Hematopoietic multipotent progenitor cell treated with erythropoietin and hydrocortisone succinate and interleukin-3 and kit ligand, for 17 days (in vitro differentiated cells): ENCODE measurements at regions not wholly inside any gene's neighbourhood (a gene's known extent, or its start where the extent isn't known, plus 50 kb on each side); places are given as distances from the start of the nearest gene placed in this dataset.

ENCODE experiments used
- DNase-seq: peaks from one replicate; pipeline ENCODE4 v3.0.0-alpha.2; 2015; ENCODE audit warnings: low spot score

DNA sequence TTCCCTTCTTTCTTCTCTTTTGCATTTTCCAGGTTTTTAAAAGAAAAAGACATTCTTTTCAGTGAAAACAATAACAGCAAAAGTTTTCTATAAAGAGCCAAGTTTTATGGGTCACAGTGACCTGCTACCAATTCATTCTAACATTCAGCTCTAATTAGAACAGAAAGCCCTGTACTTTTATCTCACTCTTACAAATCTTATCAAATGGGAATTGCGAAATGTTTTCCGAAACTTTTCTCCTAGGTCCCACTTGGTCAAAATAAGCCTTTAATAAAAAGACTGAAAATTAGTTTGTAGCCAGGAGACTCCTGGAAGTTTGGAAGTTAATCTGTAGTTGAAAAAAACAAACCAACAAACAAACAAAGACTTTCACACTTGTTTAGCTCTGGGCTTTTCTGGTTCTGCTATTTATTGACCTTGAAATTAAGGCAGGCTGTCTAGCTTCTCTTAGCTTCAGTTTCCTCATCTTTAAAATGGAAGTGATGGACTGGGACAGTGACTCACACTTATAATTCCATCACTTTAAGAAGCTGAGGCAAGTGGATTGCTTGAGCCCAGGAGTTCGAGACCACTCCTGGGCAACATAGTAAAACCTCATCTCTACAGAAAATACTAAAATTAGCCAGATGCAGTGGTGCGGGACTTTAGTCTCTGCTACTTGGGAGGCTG is 613.5 kb upstream of the CDH4 start:
- DNase-seq: no peak

DNA sequence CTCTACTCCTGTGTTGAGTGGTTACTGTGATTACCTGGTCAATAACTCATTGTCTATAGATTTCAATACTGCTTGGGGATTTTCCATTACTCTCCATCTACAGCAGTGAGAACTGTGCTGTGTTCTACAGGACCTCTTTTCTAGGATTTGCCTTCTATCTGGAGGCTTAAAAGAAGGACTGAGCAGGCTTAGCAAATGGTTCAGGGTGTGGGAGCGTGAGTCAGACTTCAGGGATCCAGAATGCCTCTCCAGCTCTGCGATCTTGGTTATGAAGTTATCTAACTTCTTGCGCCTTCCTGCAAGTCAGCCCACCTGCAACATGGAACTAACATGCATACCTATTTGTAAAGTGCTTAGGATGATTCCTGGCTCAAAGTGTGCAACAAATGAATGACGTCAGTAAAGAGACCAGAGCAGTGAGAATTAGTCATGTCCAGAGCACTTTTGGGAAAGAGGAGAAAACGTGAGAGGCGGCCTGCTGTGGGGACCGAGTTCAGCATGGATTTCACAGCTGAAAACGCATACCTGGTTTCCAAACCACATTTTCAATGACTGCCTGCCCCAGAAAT is 610.1 kb upstream of the CDH4 start:
- no peak for DNase-seq

DNA sequence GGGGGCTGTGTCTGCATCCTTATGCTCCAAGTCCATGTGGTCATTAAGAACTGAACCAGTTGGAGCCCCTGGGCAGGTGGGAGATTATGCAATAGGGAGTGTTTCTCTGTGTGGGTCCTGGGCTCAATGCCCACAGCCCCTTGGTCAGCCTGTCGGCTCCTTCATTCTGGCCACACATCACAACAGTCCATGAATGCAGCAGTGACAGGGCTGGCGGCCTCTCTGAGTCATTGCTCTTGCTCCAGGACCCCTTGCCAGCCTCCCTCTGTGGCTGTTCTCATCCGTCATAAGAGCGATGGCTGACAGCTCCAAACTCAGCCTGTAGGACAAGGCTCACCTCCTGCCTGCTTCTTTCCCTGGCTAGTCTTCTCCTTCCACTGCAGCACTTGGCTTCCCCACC is 609.5 kb upstream of the CDH4 start:
- no peak for DNase-seq

DNA sequence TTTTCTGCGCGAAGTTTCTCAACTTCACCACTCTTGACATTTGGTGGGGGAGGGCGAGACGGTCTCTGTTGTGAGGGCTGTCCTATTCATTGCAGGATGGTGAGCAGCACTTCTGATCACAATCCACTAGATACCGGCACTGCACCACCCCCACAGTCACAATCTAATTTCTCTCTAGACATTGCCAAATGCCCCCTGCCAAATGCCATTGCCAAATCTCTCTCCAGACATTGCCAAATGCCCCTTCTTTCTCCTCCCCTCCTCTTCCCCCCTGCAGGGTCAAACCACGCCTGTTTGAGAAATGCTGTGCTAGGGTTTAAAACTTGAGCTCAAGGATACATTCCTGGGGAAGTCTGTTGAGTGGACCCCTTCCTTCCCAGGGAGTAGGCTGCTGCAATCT is 603.5 kb upstream of the CDH4 start:
- no peak for DNase-seq

DNA sequence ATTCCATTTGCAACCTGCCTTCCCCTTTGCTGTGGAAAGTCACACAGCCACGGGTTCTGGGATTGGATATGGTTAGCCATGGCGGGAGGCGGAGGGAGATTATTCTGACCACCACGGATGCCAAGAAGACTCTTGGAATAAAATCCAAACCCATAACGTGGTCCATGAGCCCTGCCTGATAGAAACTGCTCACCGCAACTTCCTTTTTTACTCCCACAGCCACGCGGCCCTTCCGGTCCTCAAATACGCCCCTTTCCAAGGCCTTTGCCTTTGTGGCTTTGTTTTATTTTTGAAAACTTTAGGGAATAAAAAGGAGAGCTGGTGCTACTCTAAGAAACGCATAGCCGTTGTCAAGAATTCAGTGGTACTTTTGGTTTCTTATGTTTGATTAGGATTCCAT is 602.5 kb upstream of the CDH4 start:
- DNase-seq: no peak

DNA sequence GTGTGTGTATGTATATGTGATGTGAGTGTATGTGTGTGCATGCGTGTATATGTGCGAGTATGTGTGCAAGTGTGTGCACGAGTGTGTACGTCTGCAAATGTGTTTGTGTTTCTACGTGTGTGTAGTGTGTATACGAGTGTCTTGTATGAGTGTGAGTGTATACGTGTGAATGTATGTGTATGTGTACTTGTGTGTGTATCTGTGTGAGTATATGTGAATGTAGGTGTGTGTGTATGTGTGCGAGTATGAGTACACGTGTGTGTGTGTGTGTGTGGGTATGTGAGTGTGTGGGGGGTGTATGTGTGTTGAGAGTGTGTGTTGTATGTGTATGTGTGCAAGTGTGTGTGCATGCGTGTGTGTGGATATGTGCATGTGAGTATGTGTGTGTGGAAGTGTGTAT is 602.0 kb upstream of the CDH4 start:
- DNase-seq: no peak

DNA sequence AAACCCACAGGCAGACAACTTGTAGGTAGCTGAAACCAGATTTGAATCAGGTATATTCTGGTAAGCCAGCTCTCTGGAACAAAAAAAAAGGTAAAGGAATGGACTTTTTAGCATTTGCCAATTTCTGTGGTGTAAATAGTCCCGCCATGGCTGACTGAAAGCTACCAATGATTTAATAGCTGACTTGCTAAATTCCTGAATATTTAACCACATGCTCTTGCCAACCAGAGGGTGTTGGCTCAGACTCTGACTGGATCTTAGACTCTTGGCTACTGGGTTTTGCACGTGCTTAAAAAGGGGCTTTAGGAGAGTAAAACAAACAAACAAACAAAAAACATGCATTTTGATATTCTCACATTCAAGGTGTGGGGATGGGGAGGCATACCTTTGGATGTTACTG is 600.0 kb upstream of the CDH4 start:
- DNase-seq: no peak

DNA sequence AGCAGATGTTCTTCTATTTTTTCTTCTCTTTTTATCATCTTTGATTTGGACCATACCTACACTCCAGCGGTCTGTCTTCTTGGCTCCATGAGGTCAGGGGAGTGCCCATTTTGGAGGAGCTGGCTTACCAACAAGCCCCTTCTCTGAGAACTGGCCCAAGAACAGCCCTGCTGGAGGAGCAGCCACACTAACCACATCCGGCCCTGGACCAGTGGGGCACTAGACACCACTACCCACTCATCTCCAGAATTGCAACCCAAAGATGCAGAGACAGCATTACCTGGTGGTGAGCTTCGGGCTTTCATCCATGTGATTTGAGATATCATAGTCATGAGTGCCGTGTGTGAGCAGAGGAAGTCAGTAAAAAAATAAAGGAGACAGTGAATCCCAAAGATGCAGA is 599.4 kb upstream of the CDH4 start:
- DNase-seq: no peak

DNA sequence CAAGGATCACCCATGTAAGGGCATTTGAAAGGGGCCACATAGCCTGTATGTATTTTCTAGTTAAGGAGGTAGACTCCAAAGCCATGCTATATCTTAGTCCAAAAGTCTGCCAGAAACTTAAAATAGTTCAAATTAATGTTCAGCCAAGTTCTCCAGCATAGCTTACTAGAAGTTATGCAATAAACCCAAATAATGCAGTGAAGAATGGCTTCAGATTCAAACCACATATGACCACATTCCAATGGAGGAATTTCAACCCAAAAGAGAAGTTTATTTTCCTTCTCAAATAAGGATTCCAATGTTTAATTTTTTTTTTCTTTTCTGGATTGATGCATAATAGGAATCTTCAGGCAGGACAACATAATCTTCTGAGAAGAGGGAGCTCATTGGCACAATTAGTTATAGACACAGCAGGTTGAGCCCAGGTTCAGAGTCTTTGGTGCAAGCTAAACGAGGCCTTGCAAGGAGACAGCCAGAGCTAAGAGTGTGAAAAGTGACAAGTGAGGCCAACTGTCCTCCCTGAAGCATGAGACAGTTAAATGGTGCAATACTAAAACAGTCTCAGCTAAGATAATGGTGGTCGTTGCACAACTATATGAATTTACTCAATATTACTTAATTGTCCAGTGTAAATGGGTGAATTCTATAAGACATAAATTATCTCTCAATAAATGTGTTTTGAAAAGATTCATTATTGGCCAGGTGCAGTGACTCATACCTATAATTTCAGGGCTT is 598.8 kb upstream of the CDH4 start:
- DNase-seq: no peak

DNA sequence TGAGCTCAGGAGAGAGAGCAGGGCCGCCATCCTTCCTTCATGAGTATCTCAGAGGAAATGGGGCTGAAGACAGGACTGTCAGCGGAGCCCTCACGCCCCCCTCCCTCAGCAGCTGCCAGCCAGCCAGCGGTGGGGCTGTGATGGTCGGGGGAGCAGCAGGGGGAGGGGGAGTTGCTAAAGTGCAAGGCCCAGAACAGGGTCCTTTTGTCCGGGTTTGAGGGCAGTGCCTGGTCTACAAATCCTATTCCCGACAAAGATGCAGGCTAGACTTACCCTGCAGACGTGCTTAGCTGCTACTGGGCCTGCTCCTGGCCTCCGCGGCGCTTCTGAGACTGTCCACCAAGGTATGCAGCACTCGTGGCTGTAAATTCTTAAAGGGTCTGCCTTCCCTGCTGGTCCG is 593.4 kb upstream of the CDH4 start:
- DNase-seq: no peak

DNA sequence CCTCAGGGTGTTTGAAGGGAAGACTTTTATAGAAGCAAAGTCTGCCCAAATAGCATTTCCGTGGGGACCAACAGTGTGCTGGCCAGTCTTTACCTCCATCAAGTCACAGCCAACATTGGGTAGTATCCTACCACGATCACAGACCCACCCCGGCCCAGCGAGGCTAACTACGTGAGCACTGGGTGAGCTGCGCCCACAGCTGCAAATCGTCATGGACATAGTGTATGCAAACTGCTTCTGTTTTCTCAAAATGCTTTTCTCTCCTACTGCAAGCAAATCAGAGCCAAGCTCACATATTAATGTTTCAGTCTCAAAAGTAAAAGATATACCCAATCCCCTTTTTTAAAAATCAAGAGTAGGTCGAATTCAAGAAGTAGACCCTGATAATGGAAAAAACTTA is 592.8 kb upstream of the CDH4 start:
- no peak for DNase-seq

DNA sequence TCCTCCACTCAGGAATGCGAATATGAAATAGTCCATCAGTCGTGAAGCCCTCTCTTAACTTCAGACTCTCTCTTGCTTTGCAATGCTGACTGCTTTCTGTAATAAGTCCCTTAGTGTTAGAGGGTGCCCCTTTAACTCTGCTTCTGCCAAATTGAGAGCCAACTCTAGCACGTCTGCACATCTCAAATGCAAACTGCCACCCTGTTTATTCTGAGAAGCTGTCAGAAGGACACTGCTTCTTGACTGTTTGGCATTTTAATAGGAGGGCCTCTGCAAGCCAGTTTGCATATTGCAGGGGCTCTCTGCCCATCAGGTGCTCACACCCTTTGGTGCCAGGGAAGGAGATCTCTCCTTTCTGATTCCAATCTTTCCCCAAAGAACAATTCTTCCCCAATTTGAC is 589.8 kb upstream of the CDH4 start:
- no peak for DNase-seq

DNA sequence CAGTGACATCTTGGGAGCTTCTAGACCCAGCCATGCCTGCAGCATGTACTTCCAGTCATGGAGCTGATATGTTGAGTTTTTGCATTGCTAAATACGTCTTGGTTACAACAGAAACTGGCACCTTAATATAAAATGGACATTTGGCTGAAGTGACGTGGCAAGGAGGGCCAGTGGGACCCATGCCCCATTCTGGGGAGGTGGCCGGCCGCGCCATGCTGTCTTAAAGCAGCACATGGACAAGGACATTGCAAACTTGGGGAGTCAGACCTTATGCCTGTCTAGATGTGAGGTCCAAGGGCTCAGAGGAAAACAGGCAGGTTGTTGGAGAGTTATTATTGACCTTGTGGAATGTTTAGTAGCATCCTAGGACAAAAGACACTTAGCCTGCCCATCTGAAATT is 588.0 kb upstream of the CDH4 start:
- no peak for DNase-seq

DNA sequence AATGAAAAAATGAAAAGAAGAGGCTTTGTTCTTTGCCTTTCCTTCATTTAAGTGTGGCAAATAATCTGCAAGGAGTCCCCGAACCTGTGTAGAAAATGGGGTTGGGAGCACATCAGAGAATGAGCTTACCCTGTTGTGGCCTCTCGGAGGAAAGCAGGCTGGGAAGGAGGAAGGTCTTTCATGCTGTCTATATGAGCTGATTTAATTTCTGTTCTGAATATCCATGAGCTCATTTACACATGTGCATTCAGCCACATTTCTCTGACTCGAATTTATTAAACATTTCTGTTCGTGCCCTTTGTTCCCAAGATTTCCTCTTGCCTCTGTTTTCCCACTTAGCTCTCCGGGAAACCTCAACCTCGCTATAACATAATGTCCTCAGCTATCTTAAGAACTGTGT is 584.4 kb upstream of the CDH4 start:
- no peak for DNase-seq

DNA sequence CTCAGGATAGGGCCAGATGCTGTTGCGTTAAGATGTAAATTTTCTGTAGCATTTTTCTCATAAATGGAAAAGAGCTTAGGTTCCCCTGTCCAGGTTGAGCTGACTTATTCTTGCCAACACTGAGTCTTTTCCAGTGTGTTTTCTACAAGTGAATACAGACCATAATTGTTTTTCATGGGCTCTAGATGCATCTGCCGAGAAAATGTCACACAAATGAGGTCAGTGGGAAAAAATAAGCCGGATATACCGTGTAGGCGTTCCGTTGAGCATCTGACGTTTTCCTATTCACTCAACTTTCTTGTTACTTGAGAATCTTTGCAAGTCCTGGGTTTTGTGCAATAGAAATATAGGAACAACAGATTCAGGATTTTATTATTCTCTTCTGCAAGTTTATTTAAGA is 582.9 kb upstream of the CDH4 start:
- no peak for DNase-seq

DNA sequence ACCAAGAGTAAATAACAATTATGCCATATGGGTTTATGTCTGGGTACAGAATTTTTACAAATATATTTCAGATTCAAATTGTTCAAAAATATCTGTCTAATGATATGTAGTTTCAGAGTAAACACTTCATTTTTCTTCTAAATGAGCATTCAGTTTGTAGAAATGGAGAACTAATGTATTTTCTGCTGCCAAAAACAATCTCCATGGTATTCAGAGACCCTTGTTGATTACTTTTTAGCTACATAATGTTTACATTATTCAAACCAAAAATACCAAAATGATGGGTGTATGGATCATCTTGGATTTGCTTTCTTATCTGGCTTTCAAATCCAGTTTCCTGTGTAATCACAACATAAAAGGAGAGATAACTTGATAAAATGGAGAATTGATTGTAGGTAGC is 576.0 kb upstream of the CDH4 start:
- no peak for DNase-seq

DNA sequence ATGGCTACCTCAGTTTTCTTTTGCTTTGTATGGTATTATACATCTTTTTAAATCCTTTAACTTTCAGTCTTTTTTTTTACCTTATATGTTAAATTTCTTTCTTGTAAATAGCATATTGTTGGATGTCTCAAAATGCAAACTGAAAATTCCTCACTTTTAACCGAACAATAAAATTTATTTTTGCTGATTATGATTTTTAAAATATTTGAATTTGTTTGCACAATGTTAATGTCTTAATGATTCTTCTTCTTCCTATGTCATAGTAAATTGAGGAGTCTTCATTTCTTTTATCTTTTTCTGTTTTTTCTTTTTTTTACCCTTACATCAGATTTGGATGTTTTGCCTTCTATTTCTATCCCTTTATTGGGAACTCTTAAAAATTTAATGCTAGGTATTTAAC is 574.2 kb upstream of the CDH4 start:
- DNase-seq: no peak

DNA sequence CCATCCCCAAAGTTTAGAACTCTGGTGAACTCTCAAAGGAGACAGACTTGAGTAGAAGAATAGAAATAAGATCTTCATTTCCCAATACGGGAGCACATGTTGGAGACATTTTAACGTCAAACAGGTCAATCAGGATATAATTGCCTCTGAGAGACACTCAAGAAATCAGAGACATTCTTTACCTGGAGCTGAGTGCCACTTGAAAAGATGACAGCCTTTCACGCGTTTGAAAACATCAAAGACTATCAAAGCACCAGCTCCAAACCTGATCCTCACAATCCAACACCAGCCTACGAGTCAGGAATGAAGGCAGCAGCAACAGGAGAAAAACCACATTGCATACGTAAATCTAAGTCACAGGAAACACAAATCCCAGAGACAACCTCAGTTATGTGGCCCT is 571.5 kb upstream of the CDH4 start:
- no peak for DNase-seq

DNA sequence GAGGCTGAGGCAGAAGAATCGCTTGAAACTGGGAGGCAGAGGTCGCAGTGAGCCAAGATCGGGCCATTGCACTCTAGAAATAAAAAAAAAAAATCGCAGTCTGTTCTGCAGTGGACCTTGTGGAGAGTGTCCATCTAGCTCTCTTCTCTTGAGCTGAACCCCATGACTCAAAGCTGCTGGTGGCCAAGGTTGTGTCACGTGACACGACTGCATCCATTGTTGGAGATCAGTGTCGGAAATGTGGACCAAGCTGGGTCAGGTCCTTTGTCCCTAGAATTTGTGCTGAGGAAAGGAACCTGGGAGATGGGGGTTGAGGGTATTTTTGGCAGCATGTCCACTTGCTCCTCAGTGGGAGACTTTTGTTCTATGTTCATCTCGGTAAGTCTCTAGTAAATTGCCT is 564.8 kb upstream of the CDH4 start:
- DNase-seq: no peak

DNA sequence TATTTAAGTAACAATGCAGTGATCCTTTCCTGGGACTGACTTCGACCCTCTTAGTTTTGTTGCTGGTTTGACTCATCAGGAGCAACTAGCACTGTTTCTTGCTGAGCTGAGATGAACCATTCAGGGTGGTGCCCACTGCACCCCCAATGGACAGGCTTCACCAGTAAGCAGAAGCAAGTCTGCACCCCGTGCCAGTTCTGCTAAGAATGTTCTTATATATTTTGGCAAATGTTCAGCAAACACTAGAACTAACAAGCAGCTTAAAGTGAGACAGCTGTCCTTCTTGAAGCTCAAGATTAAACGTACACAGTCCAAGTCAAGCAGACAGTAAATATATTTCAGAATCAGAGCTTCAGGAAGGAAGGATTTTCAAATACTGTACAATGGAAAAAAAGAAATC is 561.3 kb upstream of the CDH4 start:
- no peak for DNase-seq

DNA sequence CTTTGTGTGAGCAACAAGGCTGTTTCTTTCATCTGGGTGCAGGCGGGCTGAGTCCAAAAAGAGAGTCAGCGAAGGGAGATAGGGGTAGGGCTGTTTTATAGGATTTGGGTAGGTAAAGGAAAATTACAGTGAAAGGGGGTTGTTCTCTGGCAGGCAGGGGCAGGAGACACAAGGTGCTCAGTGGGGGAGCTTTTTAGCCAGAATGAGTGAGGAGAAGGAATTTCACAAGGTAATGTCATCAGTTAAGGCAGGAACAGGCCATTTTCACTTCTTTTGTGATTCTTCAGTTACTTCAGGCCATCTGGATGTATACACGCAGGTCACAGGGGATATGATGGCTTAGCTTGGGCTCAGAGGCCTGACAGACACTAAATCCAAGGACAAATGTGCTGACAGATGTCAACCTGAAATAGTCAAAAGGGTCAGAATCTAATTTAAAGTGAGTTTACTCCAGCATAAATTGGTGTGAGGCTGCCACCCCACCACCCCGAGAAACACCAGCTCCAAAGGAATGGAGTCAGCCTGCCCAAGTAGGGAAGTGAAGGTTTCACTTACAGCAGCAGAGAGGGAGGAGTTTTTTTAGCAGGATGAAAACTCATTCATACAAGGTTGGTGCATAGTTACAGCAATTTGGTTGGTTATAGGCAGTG is 560.0 kb upstream of the CDH4 start:
- no peak for DNase-seq

DNA sequence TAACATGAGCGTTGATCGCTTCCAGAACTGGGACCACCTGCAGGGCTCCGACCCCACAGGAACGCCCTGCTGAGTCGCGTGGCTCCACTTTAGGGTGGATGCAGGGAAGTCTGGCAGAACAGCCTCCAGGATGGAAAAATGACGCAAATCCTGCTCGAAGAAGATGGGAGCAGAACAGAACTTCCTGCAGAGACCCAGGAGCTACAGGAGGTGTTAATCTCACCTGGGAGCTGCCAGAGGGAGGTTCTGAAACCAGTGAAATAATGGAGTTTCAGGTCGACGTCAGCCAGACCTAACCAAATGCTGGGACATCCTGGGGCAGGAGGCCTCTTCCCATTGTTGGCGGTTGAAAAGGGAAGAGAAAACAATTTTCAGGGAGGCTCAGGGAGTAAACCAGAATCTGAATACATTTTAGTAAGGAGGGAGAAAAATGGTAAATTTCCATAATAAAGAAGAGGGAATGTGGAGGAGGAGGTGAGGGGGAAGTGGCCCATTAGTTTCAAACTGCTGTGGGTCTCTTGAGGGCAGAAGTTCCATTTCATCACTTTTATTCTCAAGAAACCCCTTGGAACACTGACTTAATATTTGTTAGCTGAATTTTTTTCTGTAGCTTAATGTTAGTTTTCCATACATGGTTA is 558.4 kb upstream of the CDH4 start:
- no peak for DNase-seq

DNA sequence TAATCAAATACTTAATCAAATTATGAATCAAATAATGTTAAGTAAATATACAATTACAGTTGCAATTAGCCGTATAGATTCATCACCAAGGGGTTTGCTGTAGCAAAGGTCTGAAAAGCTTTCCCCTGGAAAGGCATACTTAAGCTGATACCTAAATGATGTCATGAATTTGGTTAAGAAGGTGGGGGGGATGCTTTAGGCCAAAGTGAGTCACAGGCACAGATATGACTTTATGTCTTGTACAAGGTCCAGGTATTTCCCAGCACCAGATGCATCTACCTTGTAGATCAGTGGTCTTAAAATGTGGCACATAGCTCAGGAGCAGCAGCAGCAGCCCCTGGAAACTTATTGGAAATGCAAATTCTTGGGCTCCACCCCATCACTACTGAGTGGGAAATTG is 557.3 kb upstream of the CDH4 start:
- no peak for DNase-seq
